Right atrium auricular region (tissue), 2 donors: ENCODE measurements at regions not wholly inside any gene's neighbourhood (a gene's known extent, or its start where the extent isn't known, plus 50 kb on each side); places are given as distances from the start of the nearest gene placed in this dataset.

Experiments used
- DNase-seq: peaks from one replicate; pipeline ENCODE4 v3.0.0-alpha.2; 2019; ENCODE audit warnings: low spot score
- H3K27ac ChIP-seq, 2 donors: fragments of 200-600 bp; sonication (generic); 1 replicate in 1 of 2; 2 replicates in 1 of 2; pipeline ENCODE4 v1.5.1; 2016 to 2019
- H3K27me3 ChIP-seq, 2 donors: fragments of 200-600 bp; sonication (generic); one replicate each; pipeline versions ENCODE4 v1.5.1 to v1.6.0; 2017 to 2019
- H3K36me3 ChIP-seq: fragments of 200-600 bp; sonication (generic); one replicate; pipeline ENCODE4 v1.5.1; 2016
- H3K4me1 ChIP-seq, 2 donors: fragments of 200-600 bp; sonication (generic); one replicate each; pipeline versions ENCODE4 v1.5.1 to v1.6.0; 2017 to 2019
- H3K4me3 ChIP-seq, 2 donors: fragments of 200-600 bp; sonication (generic); 1 replicate in 1 of 2; 2 replicates in 1 of 2; pipeline ENCODE4 v1.5.1; 2017 to 2019; ENCODE audit warnings: mild to moderate bottlenecking in 1 of 2, moderate library complexity in 1 of 2
- H3K9me3 ChIP-seq, 2 donors: fragments of 200-600 bp; sonication (generic); one replicate each; pipeline ENCODE4 v1.5.1; 2019
- CTCF ChIP-seq, 2 donors: fragments of 200-600 bp; sonication (generic); IDR thresholded peaks; one replicate each; pipeline ENCODE4 v1.5.1; 2019; ENCODE audit warnings: antibody characterized with exemption in 2 of 2

- Histone ChIP-seq H3K9me3 (no peaks in the 10 kb centered on the region), H3K27me3 (no peaks in the 10 kb centered on the region), H3K4me1 (no peaks in the 10 kb centered on the region), H3K36me3 (no peaks in the 10 kb centered on the region), H3K4me3 (no peak overlapping the region), H3K27ac (no peak overlapping the region)
- TF ChIP-seq CTCF (IDR thresholded peaks at IDR 0.05), result no peak
- no peak for DNase-seq
These were observed 409.0 kb downstream of the OTOL1 start for GRCh38 chr3:161905520-161906132.

- H3K27me3 ChIP-seq, result no peaks in the 10 kb centered on the region
- no peak overlapping the region for H3K27ac ChIP-seq
- no peak for DNase-seq
- TF ChIP-seq CTCF (IDR thresholded peaks at IDR 0.05), result no peak
- H3K4me1 ChIP-seq, result peaks cover 0 to 13% of the 10 kb centered on the region in 2 donors
- no peak overlapping the region for H3K4me3 ChIP-seq
- no peaks in the 10 kb centered on the region for H3K9me3 ChIP-seq
- H3K36me3 ChIP-seq, result no peaks in the 10 kb centered on the region
These were observed 417.3 kb downstream of the OTOL1 start for GRCh38 chr3:161913786-161914389.

GRCh38 chr3:161914703-161915417, 418.3 kb downstream of the OTOL1 start:
- peaks cover 0 to 4% of the 10 kb centered on the region in 2 donors for H3K9me3 ChIP-seq
- no peaks in the 10 kb centered on the region for H3K27me3 ChIP-seq
- no peaks in the 10 kb centered on the region for H3K36me3 ChIP-seq
- DNase-seq, result peak; percentile 60
- TF ChIP-seq CTCF (IDR thresholded peaks at IDR 0.05), result peak; percentile 24 to 70
- H3K4me1 ChIP-seq, result peaks cover 0 to 13% of the 10 kb centered on the region in 2 donors
- H3K4me3 ChIP-seq, result peak overlapping the region in 1 of 2 donors; percentile 7
- no peak overlapping the region for H3K27ac ChIP-seq

GRCh38 chr3:161915418-161915750, 418.8 kb downstream of the OTOL1 start:
- Histone ChIP-seq H3K4me3 (peak overlapping the region in 1 of 2 donors; percentile 7), H3K9me3 (peaks cover 0 to 4% of the 10 kb centered on the region in 2 donors), H3K27ac (no peak overlapping the region), H3K36me3 (no peaks in the 10 kb centered on the region), H3K4me1 (peaks cover 0 to 13% of the 10 kb centered on the region in 2 donors), H3K27me3 (no peaks in the 10 kb centered on the region)
- no peak for DNase-seq
- TF ChIP-seq CTCF (IDR thresholded peaks at IDR 0.05), result no peak

GRCh38 chr3:161920196-161920595, 423.6 kb downstream of the OTOL1 start:
- no peak for TF ChIP-seq CTCF (IDR thresholded peaks at IDR 0.05)
- peaks cover 0 to 4% of the 10 kb centered on the region in 2 donors for H3K4me1 ChIP-seq
- peaks cover 0 to 4% of the 10 kb centered on the region in 2 donors for H3K9me3 ChIP-seq
- DNase-seq, result no peak
- no peak overlapping the region for H3K27ac ChIP-seq
- H3K27me3 ChIP-seq, result no peaks in the 10 kb centered on the region
- H3K36me3 ChIP-seq, result no peaks in the 10 kb centered on the region
- H3K4me3 ChIP-seq, result no peak overlapping the region
